ENCODE measurements at regions not wholly inside any gene's neighbourhood (a gene's known extent, or its start where the extent isn't known, plus 50 kb on each side); places are given as distances from the start of the nearest gene placed in this dataset.
"Not testable (repeated sequence)": the region's sequence is repeated elsewhere in the genome, so short reads cannot be mapped to it uniquely, and the experiment has no call there.

DNA sequence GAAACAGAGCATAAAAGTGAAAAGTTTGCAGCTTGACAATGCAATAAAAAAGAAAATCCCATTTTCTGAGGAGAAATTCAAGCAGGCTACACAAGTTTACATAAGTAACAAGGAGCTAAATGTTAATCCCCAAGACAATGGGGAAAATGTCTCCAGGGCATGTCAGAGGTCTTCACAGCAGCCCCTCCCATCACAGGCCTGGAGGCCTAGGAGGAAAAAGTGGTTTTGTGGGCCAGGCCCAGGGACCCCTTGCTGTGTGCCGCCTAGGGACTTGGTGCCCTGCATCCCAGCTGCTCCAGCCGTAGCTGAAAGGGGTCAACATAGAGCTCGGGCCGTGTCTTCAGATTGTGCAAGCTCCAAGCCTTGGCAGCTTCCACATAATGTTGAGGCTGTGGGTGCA is 186.7 kb upstream of the MAP3K1 start:
- not testable (repeated sequence) for TF ChIP-seq EZH2phosphoT487 (IDR thresholded peaks at IDR 0.05; ENCODE audit: insufficient read depth, low read depth); EZH2 (IDR thresholded peaks at IDR 0.05; ENCODE audit: insufficient read depth, poor library complexity, severe bottlenecking)

All from GM23248 (cell line).